Common myeloid progenitor, CD34-positive (primary cell): ENCODE measurements at regions not wholly inside any gene's neighbourhood (a gene's known extent, or its start where the extent isn't known, plus 50 kb on each side); places are given as distances from the start of the nearest gene placed in this dataset.

ENCODE experiments used
- CTCF ChIA-PET: fragments of 350-600 bp; sonication (Branson Sonifier 250); formaldehyde crosslinking; loops from one replicate; lab custom pipeline; 2021; ENCODE audit warnings: antibody characterized with exemption; lab: Charles Lee
- POLR2A ChIA-PET: fragments of 350-600 bp; sonication (Branson Sonifier 250); formaldehyde crosslinking; loops from one replicate; lab custom pipeline; 2021; ENCODE audit warnings: antibody characterized with exemption; lab: Charles Lee
- DNase-seq, 3 donors: peaks; one replicate each; pipeline versions ENCODE4 v3.0.0 to v3.0.0-alpha.2; 2013
- H3K27ac ChIP-seq, 2 experiments: 1 replicate in 1 of 2; 2 replicates in 1 of 2; pipeline ENCODE4 v1.7.0; 2013; ENCODE audit warnings: inconsistent platforms in 2 of 2, low read length in 2 of 2, mild to moderate bottlenecking in 2 of 2, low read depth in 1 of 2, moderate library complexity in 1 of 2; ENCODE audit not compliant: severe bottlenecking in 2 of 2, insufficient read depth in 1 of 2, poor library complexity in 1 of 2
- H3K27me3 ChIP-seq, 5 experiments: replicated peaks in 2 of 5; 1 replicate in 3 of 5; 2 replicates in 2 of 5; pipeline versions ENCODE4 v1.6.1 to v1.7.0; 2013; ENCODE audit warnings: low read length in 4 of 5, mild to moderate bottlenecking in 2 of 5, moderate library complexity in 2 of 5, inconsistent platforms in 1 of 5; ENCODE audit not compliant: insufficient read depth in 5 of 5, control insufficient read depth in 4 of 5
- H3K36me3 ChIP-seq, 4 experiments: 1 replicate in 2 of 4; 2 replicates in 2 of 4; pipeline versions ENCODE4 v1.6.1 to v1.7.0; 2013; ENCODE audit warnings: low read length in 3 of 4, control low read depth in 1 of 4, mild to moderate bottlenecking in 1 of 4; ENCODE audit not compliant: control insufficient read depth in 4 of 4, insufficient read depth in 4 of 4
- H3K4me1 ChIP-seq, 4 experiments: 1 replicate in 3 of 4; 2 replicates in 1 of 4; pipeline versions ENCODE4 v1.6.1 to v1.7.1; 2013; ENCODE audit warnings: low read length in 3 of 4, mild to moderate bottlenecking in 3 of 4, control low read depth in 1 of 4, inconsistent platforms in 1 of 4, moderate library complexity in 1 of 4; ENCODE audit not compliant: control insufficient read depth in 4 of 4, insufficient read depth in 4 of 4; ENCODE audit errors: control extremely low read depth in 1 of 4
- H3K4me3 ChIP-seq, 7 experiments: 1 replicate in 4 of 7; 2 replicates in 3 of 7; pipeline versions ENCODE4 v1.5.1 to v1.7.0; 2013; ENCODE audit warnings: mild to moderate bottlenecking in 7 of 7, low read length in 6 of 7, moderate library complexity in 6 of 7, inconsistent platforms in 2 of 7, low read depth in 2 of 7, control low read depth in 1 of 7; ENCODE audit not compliant: insufficient read depth in 4 of 7, control insufficient read depth in 1 of 7; ENCODE audit errors: extremely low read depth in 1 of 7
- H3K9me3 ChIP-seq, 5 experiments: 1 replicate in 4 of 5; 2 replicates in 1 of 5; pipeline versions ENCODE4 v1.6.1 to v1.7.1; 2013; ENCODE audit warnings: low read length in 4 of 5, mild to moderate bottlenecking in 2 of 5, inconsistent platforms in 1 of 5, low read depth in 1 of 5, moderate library complexity in 1 of 5; ENCODE audit not compliant: control insufficient read depth in 4 of 5, insufficient read depth in 2 of 5; ENCODE audit errors: control extremely low read depth in 1 of 5
- WGBS: methylation state at CpG from one replicate; pipeline ENCODE4 v1.1.5; 2013; ENCODE audit not compliant: insufficient coverage; 5-methylcytosine and 5-hydroxymethylcytosine counted together

DNA sequence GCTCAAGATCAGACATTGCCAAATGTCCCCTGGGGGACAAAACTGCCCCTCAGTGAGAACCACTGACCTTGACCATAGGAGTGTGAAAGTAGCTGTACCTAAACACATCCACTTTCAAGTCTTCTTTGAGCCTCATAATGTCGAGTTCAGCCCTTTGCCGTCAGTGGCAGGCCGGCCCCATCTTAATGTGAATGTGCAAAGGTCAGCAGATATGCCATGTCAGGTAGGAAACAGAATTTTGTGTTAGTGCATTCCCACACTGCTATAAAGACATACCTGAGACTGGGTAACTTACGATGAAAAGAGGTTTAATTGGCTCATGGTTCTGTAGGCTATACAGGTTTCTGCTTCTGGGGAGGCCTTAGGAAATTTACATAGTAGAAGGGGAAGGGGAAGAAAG, 95.1 kb upstream of the PIRT start:
- DNase-seq, result no peak
- H3K27me3 ChIP-seq, result peaks cover 0 to 3% (median 0%) of the 10 kb centered on the region in 5 experiments
- no peak overlapping the region for H3K27ac ChIP-seq
- ChIA-PET CTCF (no interaction called here), POLR2A (no interaction called here)
- H3K4me3 ChIP-seq, result no peak overlapping the region
- no peaks in the 10 kb centered on the region for H3K36me3 ChIP-seq
- 88% methylated on average over 3 of the region's 4 CpGs for WGBS
- no peaks in the 10 kb centered on the region for H3K9me3 ChIP-seq
- H3K4me1 ChIP-seq, result no peaks in the 10 kb centered on the region

DNA sequence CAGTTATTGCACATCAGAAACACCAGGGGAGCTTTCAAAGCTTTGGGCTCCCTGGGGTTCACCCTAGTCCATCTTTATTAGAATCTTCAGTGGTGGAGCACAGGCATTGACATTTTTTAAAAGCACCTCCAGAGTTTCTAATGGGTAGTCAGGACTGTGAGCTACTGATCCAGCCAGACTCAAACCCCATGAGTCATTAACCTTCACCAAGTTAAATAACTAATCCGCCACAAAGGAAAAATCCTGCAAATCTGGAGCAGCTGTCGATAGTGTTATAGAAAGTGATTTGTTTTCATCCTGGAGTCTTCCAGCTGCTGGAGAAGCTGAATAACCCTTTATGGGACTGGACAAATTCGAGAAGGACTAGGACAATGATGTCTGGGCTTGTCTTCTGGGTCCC, 93.2 kb upstream of the PIRT start:
- ChIA-PET POLR2A (no interaction called here), CTCF (no interaction called here)
- Histone ChIP-seq H3K27ac (no peak overlapping the region), H3K4me1 (no peaks in the 10 kb centered on the region), H3K4me3 (no peak overlapping the region), H3K36me3 (no peaks in the 10 kb centered on the region), H3K27me3 (no peaks in the 10 kb centered on the region), H3K9me3 (no peaks in the 10 kb centered on the region)
- no peak for DNase-seq
- no CpG with 5 or more reads among the region's 3 CpGs for WGBS

DNA sequence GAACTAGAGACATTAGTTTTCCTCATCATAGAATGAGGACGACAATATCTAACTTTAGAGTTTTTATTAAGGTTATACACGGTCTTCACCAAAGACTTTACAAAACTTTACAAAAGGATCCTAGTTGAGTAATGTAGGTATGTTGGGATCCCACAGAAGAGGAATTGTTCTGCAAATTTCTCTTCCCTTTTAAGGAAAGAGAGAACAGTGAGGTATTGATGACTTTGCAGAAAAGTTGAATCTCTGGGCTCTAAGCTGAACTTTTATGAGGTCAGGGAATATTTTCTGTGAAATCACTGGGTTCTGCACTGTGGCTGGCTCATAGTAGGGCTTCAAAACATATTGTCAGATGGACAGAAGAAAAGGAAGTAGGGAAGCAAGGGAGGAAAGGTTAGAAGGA, 89.8 kb upstream of the PIRT start:
- ChIA-PET CTCF (no interaction called here), POLR2A (no interaction called here)
- no peaks in the 10 kb centered on the region for H3K4me1 ChIP-seq
- no peaks in the 10 kb centered on the region for H3K9me3 ChIP-seq
- DNase-seq, result no peak
- H3K27ac ChIP-seq, result no peak overlapping the region
- no peaks in the 10 kb centered on the region for H3K27me3 ChIP-seq
- no peaks in the 10 kb centered on the region for H3K36me3 ChIP-seq
- WGBS, result no CpG with 5 or more reads among the region's 2 CpGs
- no peak overlapping the region for H3K4me3 ChIP-seq

DNA sequence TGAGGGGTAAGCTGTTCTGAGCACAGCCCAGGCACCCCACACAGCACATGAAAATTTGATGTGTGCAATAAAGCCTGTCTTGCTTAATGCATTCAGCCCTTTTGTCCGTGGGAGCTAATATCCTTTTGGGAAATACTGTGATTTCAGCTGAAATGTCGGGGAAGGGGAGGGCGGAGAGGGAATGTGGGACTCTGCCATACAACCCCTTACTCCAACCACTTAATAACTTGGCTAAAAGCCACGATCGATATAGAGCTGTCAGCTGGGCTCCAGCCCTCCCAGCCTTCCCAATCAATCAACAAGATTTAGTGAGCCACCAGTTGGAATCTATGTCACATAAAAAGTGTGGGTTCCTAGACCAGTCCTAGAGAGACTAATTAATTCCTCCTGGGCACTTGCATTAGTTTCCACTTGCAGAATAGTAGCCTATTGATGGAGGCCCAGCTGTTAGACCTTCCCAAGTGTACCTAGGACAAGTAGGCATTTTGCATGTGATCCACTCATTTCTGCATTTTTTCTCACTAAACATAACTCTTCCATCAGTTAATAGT, 82.7 kb upstream of the PIRT start:
- H3K27ac ChIP-seq, result no peak overlapping the region
- no peak for DNase-seq
- H3K4me3 ChIP-seq, result no peak overlapping the region
- no peaks in the 10 kb centered on the region for H3K4me1 ChIP-seq
- 86% methylated on average over 2 of the region's 5 CpGs for WGBS
- no peaks in the 10 kb centered on the region for H3K27me3 ChIP-seq
- POLR2A ChIA-PET, result no interaction called here
- CTCF ChIA-PET, result no interaction called here
- H3K9me3 ChIP-seq, result peaks cover 0 to under 1% (median 0%) of the 10 kb centered on the region in 5 experiments
- no peaks in the 10 kb centered on the region for H3K36me3 ChIP-seq

DNA sequence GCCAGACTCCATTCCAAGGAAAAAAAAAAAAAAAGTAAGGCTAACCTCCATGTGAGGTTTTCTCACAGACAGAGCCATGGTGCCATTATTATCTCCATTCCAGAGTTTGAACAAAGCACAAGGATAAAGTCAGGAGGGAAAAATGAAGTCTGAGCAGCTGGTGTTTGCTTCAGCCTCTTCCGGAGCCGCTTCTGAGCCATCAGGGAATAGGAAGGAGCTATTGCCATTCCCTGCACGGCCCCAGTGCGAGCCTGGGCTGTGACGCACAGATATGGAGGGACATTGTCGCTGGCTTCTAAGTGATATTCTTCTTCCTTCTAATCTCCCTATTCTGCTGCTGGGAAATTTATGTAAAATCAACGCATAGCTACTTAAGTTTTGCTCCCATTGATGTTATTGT, 69.5 kb upstream of the PIRT start:
- Histone ChIP-seq H3K4me1 (no peaks in the 10 kb centered on the region), H3K27ac (no peak overlapping the region), H3K27me3 (no peaks in the 10 kb centered on the region), H3K36me3 (no peaks in the 10 kb centered on the region), H3K4me3 (no peak overlapping the region), H3K9me3 (peaks cover 0 to 8% (median 0%) of the 10 kb centered on the region in 5 experiments)
- DNase-seq, result no peak
- POLR2A ChIA-PET, result no interaction called here
- CTCF ChIA-PET, result no interaction called here
- 89% methylated on average over 5 of the region's 7 CpGs for WGBS

DNA sequence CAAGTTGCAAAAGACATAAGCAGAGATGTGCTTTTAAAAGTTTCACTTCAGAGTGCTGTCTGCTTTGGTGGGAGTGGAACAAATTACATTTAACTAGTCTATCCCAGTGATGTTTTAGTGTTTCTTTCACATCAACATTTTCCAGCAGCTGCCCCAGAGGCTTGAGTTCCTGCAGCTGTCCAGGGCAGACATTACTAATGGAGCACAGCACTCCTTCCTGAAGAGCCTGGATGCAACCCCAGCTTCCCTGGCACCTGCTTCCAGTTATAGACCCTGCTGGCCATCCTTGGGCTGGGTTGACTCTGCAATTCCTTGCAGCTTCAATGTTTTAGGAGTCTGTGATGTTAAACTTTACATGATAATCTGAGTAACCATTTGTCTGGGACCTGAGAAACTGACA, 61.4 kb upstream of the PIRT start:
- Histone ChIP-seq H3K27me3 (no peaks in the 10 kb centered on the region), H3K9me3 (no peaks in the 10 kb centered on the region), H3K4me3 (no peak overlapping the region), H3K4me1 (no peaks in the 10 kb centered on the region), H3K27ac (no peak overlapping the region), H3K36me3 (no peaks in the 10 kb centered on the region)
- CTCF ChIA-PET, result no interaction called here
- DNase-seq, result no peak
- POLR2A ChIA-PET, result no interaction called here

DNA sequence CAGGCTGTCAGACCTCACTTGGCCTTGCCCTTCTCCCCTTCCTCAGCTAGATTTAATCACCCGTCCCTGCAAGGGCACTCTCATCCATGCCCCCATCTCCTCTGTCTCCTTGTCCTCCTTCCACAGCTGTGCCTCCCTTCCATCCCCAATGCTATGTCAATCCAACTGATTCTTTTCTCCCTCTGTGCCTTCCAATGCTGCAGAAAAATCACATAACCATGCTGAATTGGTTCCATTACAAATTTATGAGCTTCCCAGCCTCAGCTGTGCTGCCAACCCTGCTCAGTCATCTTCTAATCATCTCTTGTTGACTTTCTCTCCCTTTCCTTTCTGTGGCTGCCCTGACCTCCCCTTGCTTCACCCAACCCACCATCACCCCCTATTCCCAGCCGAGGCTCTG, 56.3 kb upstream of the PIRT start:
- Histone ChIP-seq H3K4me1 (no peaks in the 10 kb centered on the region), H3K27ac (no peak overlapping the region), H3K27me3 (no peaks in the 10 kb centered on the region), H3K36me3 (no peaks in the 10 kb centered on the region), H3K9me3 (no peaks in the 10 kb centered on the region), H3K4me3 (no peak overlapping the region)
- ChIA-PET CTCF (no interaction called here), POLR2A (no interaction called here)
- 90% methylated on average over 1 of the region's 2 CpGs for WGBS
- no peak for DNase-seq
